Left ventricle myocardium inferior (tissue), 1 donor: ENCODE measurements at regions not wholly inside any gene's neighbourhood (a gene's known extent, or its start where the extent isn't known, plus 50 kb on each side); places are given as distances from the start of the nearest gene placed in this dataset.
A peak's percentile ranks its signal among the peaks of the same experiment; 100 is the strongest.

Experiments used
- DNase-seq: peaks from one replicate; pipeline ENCODE4 v3.0.0-alpha.2; 2020
- H3K27ac ChIP-seq: fragments of 200-600 bp; replicated peaks from 2 replicates; pipeline ENCODE4 v1.8.0; 2021
- H3K27me3 ChIP-seq: fragments of 200-600 bp; 2 replicates; pipeline ENCODE4 v1.8.0; 2021; ENCODE audit warnings: low read depth
- H3K36me3 ChIP-seq: fragments of 200-600 bp; 2 replicates; pipeline ENCODE4 v1.8.0; 2021
- H3K4me1 ChIP-seq: fragments of 200-600 bp; 2 replicates; pipeline ENCODE4 v1.8.0; 2021
- H3K4me3 ChIP-seq: fragments of 200-600 bp; 2 replicates; pipeline ENCODE4 v1.8.0; 2021; ENCODE audit warnings: mild to moderate bottlenecking, moderate library complexity
- H3K9me3 ChIP-seq: fragments of 200-600 bp; replicated peaks from 2 replicates; pipeline ENCODE4 v1.8.0; 2021
- intact Hi-C: fragments of 100-400 bp; cut with micrococcal nuclease; formaldehyde crosslinking; loops from one replicate; pipeline ENCODE4 v1.11.0; 2022
- TF ChIP-seq, protein P1 (sequence below): fragments of 200-600 bp; IDR thresholded peaks from 2 replicates; pipeline ENCODE4 v1.8.0; 2021; ENCODE audit warnings: antibody characterized with exemption, mild to moderate bottlenecking, borderline replicate concordance
- donor health status: DM: no; HTN: yes; CAD: no; lungs with severe emphysema.

DNA sequence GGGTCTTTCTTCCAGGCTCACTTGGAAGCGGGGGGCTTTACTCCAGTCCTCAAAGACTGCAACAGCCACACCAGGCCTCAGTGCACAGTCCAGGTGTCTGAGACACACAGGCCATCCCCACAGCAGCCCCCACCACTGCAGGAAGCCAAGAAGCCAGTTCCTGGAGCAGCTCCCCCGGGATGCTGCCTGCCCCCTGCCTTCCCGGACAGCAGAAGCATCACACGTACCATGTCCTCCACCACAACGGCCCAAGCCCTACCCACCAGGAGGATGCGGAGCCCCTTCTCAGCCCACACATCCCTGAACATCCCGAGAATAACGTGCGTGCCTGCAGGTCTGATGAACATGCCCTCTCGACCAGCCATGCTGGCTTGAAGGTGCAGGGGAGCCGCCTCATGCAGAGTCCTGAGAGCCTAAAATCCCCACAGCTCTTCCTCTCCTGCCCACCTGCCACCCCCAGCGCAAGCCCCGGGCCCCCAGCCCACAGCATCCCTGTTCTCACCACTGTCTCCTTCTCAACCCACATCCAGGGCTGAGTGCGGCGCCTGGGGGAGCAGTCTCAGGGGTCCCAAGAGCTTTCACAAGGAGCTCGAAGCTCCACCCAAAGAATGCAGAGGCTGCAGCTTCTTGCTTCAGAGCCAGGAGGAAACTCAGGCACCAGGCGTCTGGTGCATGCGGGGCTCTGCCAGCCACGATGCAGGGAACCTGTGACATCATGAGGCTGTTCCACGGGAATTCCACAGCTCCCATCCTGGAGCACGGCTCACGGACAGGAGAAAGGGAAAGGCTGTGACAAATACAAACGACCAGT is 209.6 kb downstream of the BRD1 start:
- Histone ChIP-seq H3K9me3 (peaks cover 31% of the 10 kb centered on the region), H3K36me3 (no peaks in the 10 kb centered on the region), H3K4me3 (no peak overlapping the region), H3K4me1 (no peaks in the 10 kb centered on the region), H3K27me3 (peaks cover 46% of the 10 kb centered on the region), H3K27ac (no peak overlapping the region)
- peak; percentile 9 for DNase-seq
- TF ChIP-seq, protein P1, sequence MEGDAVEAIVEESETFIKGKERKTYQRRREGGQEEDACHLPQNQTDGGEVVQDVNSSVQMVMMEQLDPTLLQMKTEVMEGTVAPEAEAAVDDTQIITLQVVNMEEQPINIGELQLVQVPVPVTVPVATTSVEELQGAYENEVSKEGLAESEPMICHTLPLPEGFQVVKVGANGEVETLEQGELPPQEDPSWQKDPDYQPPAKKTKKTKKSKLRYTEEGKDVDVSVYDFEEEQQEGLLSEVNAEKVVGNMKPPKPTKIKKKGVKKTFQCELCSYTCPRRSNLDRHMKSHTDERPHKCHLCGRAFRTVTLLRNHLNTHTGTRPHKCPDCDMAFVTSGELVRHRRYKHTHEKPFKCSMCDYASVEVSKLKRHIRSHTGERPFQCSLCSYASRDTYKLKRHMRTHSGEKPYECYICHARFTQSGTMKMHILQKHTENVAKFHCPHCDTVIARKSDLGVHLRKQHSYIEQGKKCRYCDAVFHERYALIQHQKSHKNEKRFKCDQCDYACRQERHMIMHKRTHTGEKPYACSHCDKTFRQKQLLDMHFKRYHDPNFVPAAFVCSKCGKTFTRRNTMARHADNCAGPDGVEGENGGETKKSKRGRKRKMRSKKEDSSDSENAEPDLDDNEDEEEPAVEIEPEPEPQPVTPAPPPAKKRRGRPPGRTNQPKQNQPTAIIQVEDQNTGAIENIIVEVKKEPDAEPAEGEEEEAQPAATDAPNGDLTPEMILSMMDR = no peak
- intact Hi-C loops = no loop called here

DNA sequence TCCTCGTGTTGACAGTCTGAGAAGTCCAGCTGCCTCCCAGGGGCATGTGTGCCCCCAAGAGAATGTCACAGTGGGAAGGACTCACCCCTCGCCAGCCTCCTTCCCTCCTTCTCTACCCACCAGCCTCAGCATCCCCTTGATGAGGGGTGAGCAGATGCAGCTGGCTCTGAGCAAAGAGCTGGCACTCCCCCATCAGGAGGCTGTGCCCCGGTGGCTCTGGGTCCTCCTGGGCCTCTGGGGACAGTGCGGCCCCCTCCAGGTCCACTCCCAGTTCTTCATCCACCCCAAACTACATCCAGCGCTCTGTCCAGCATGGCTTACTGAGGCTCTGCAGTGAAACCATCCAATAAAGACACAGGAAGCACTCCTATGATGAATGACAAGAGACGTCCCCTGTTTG is 210.4 kb downstream of the BRD1 start:
- peaks cover 39% of the 10 kb centered on the region for H3K9me3 ChIP-seq
- H3K36me3 ChIP-seq = no peaks in the 10 kb centered on the region
- TF ChIP-seq, protein P1 = no peak
- H3K27ac ChIP-seq = no peak overlapping the region
- peak; percentile 3 for DNase-seq
- H3K27me3 ChIP-seq = peaks cover 41% of the 10 kb centered on the region
- no peaks in the 10 kb centered on the region for H3K4me1 ChIP-seq
- intact Hi-C loops = no loop called here
- no peak overlapping the region for H3K4me3 ChIP-seq

DNA sequence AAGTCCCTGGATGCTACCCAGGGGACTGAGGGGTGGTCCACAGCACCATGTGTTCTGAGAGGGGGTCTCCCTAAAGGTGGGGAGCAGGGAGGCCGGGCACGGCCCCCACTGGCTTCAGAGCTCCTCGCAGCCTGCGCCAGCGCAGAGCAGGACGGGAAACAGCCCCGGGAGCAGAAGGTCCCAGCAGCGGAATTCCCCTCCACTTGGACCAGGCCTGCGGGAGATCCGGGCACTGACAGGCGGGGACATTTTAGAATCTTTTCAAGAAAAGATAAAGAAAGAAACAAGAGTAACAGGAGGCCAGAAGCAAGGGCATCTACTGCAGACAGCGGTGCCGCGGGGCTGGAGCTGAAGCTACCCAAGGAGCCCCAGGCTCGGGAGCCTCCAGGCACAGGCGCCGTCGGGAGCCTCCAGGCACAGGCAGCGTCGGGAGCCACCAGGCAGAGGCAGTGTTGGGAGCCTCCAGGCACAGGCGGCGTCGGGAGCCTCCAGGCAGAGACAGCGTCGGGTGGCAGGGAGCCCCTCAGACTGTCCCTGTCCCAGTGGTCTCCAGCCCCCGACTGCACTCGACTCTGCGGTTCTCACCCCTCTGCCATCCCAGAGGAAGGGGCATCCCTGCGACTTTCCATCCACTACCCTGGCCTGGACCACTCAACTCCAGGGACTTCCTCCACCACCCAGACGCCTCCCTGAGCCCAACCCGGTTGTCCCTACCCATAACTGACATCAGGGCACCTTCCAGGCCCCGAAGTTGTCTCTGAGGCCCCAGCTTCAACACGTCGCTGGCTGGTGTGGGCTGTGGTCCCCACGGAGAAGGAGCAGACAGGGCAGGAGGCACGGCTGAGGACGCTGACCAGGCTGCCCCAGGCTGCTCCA is 211.1 kb downstream of the BRD1 start:
- TF ChIP-seq, protein P1 = no peak
- intact Hi-C loops = no loop called here
- Histone ChIP-seq H3K4me3 (no peak overlapping the region), H3K4me1 (no peaks in the 10 kb centered on the region), H3K27me3 (peaks cover 35% of the 10 kb centered on the region), H3K27ac (no peak overlapping the region), H3K36me3 (no peaks in the 10 kb centered on the region), H3K9me3 (peaks cover 44% of the 10 kb centered on the region)
- peak; percentile 10 for DNase-seq

DNA sequence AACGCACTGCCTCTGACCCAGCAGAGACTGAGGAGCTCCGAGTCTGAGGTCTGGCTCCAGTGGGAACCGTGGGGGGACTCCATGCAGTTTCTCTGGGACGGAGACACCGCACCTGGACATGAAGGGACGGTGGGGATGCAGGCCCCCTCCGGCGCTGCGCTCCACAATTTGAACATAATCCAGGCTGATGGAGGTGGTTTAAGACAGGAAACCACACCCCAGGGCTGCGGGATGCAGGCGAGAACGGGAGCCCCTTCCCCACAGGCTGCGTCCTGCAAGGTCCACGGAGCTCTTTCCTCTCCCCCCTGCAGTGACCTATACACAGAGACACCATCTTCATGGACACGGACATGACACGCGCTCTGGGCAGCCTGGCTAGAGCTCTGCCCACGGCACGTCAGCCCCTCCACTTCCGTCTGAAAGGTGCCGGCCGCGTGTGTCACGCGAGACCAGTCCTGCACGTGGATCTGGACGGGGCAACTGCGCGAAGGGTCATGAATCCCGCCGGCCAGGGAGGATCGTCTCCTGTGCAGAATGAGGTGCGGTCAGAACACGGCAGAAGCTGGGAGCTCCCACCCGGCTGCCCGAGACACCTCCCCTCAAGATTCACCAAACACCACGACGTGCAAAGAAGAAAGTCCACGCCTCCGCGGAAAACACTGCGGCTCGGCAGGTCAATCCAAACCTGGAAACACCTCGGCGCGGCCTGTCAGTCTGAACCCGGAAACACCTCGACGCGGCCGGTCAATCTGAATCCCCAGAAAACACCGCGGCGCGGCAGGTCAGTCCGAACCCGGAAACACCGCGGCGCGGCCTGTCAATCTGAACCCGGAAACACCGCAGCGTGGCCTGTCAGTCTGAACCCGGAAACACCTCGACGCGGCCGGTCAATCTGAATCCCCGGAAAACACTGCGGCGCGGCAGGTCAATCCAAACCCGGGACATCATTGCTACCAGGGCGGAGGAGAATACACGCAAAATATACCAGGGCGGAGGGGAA is 212.4 kb downstream of the BRD1 start:
- H3K36me3 ChIP-seq = no peaks in the 10 kb centered on the region
- peaks cover 24% of the 10 kb centered on the region for H3K27me3 ChIP-seq
- intact Hi-C loops = no loop called here
- H3K9me3 ChIP-seq = peaks cover 44% of the 10 kb centered on the region
- peak; percentile 7 for DNase-seq
- H3K27ac ChIP-seq = no peak overlapping the region
- no peaks in the 10 kb centered on the region for H3K4me1 ChIP-seq
- no peak overlapping the region for H3K4me3 ChIP-seq
- TF ChIP-seq, protein P1 = no peak
